GM06990 (cell line): ENCODE measurements at regions not wholly inside any gene's neighbourhood (a gene's known extent, or its start where the extent isn't known, plus 50 kb on each side); places are given as distances from the start of the nearest gene placed in this dataset.

ENCODE experiments used
- DNase-seq: peaks from one replicate; pipeline ENCODE4 v3.0.0-alpha.2; 2011; ENCODE audit not compliant: insufficient read length; ENCODE audit errors: extremely low read depth
- H3K27me3 ChIP-seq: replicated peaks from 2 replicates; pipeline ENCODE4 v1.6.0; 2011; ENCODE audit warnings: low read length; ENCODE audit not compliant: control insufficient read depth, insufficient read depth
- H3K36me3 ChIP-seq: 2 replicates; pipeline ENCODE4 v1.5.1; 2011; ENCODE audit warnings: low read length; ENCODE audit not compliant: control insufficient read depth, insufficient read depth
- H3K4me3 ChIP-seq: replicated peaks from 2 replicates; pipeline ENCODE4 v1.5.1; 2011; ENCODE audit warnings: low read depth, mild to moderate bottlenecking, control low read depth, low read length
- CTCF ChIP-seq: IDR thresholded peaks from 2 replicates; pipeline ENCODE4 v1.5.1; 2011; ENCODE audit warnings: low read length, control low read depth, mild to moderate bottlenecking, inconsistent platforms; ENCODE audit not compliant: insufficient read depth, poor library complexity, severe bottlenecking

- DNase-seq: no peak
- Histone ChIP-seq H3K36me3 (no peaks in the 10 kb centered on the region), H3K27me3 (no peaks in the 10 kb centered on the region; the same call in 1 of the 2 replicates), H3K4me3 (no peak overlapping the region)
- TF ChIP-seq CTCF: no peak
Observed at GRCh38 chr6:134472046-134472445, 154.1 kb upstream of the SGK1 start.

- TF ChIP-seq CTCF: no peak
- DNase-seq: no peak
- Histone ChIP-seq H3K4me3 (no peak overlapping the region), H3K27me3 (no peaks in the 10 kb centered on the region; the same call in 1 of the 2 replicates), H3K36me3 (no peaks in the 10 kb centered on the region)
Observed at GRCh38 chr6:134470457-134470975, 152.6 kb upstream of the SGK1 start.

GRCh38 chr6:134469702-134470456 is 152.0 kb upstream of the SGK1 start:
- no peaks in the 10 kb centered on the region for H3K36me3 ChIP-seq
- DNase-seq: no peak
- no peak for TF ChIP-seq CTCF
- H3K4me3 ChIP-seq: no peak overlapping the region
- no peaks in the 10 kb centered on the region for H3K27me3 ChIP-seq

GRCh38 chr6:134468633-134469032 is 150.7 kb upstream of the SGK1 start:
- Histone ChIP-seq H3K27me3 (no peaks in the 10 kb centered on the region), H3K36me3 (no peaks in the 10 kb centered on the region), H3K4me3 (no peak overlapping the region)
- no peak for DNase-seq
- no peak for TF ChIP-seq CTCF

- TF ChIP-seq CTCF: no peak
- Histone ChIP-seq H3K4me3 (no peak overlapping the region), H3K36me3 (no peaks in the 10 kb centered on the region), H3K27me3 (no peaks in the 10 kb centered on the region)
- no peak for DNase-seq
Observed at GRCh38 chr6:134467620-134468019, 149.7 kb upstream of the SGK1 start.
